CD4-positive, alpha-beta T cell treated with Interleukin-12 subunit alpha and Interleukin-12 subunit beta, for 1 hour (primary cell): ENCODE measurements at regions not wholly inside any gene's neighbourhood (a gene's known extent, or its start where the extent isn't known, plus 50 kb on each side); places are given as distances from the start of the nearest gene placed in this dataset.
"Not testable (repeated sequence)": the region's sequence is repeated elsewhere in the genome, so short reads cannot be mapped to it uniquely, and the experiment has no call there.

Source experiments
- DNase-seq: peaks from one replicate; pipeline ENCODE4 v3.0.0-alpha.2; 2020

DNA sequence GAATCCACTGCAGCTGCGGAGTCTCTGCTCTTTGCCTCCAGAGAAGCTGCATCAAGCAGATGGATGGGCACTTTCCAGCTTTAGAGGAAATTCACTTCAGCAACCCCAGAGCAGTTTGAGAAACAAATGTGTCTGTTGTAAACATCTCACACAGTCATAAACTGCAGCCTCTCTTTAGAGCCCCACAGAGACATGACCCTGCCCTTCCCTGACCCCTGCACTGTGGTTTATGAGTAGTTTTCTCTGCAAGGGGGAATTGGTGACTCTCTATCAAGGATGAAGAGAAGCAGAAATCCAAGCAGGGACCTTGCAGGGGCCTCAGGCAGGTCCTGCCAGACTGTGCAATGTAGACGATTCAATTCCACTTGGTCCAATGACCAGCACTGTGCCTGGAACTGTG is 160.2 kb downstream of the SH2D4B start:
- DNase-seq, result no peak

DNA sequence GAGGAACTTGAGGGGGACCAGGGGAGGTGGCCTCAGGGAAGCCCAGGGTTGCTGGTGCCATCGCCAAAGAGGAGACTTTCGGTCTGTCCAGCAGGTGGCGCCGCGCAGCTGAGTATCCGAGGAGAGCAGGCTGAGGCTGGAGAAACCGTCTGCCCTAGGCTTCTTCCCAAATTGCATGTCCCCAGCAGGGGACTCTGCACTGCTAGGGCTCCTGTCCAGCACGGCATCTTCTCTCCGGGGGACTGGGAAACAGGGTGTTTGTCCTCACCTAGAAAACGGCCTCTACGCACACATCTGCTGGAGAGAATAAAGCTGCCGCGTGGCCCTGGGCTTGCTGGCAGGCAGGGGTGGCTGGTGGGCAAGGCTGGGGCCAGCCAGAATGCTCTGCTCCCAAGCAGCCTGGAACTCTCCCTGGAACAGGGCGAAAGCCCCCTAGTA is 161.9 kb downstream of the SH2D4B start:
- DNase-seq, result peak; percentile 51

DNA sequence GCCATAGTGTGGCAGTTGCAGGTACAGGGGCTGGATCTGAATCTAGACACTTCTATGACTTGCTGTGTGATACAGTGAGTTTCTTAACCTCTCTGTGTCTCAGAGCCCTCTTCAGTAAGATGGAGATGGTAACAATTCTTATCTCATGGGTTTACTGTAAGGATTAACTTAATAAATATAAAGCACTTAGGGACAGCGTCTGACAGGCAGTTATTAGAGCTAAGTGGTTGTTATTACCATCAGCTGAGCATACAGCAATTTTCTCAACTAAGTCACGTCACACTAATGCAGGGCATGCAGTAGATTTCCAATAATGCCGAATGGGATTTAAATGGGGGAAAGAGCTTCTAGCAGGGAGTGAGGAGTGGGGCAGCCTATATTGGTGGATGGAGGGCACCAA is 162.6 kb downstream of the SH2D4B start:
- DNase-seq, result no peak

DNA sequence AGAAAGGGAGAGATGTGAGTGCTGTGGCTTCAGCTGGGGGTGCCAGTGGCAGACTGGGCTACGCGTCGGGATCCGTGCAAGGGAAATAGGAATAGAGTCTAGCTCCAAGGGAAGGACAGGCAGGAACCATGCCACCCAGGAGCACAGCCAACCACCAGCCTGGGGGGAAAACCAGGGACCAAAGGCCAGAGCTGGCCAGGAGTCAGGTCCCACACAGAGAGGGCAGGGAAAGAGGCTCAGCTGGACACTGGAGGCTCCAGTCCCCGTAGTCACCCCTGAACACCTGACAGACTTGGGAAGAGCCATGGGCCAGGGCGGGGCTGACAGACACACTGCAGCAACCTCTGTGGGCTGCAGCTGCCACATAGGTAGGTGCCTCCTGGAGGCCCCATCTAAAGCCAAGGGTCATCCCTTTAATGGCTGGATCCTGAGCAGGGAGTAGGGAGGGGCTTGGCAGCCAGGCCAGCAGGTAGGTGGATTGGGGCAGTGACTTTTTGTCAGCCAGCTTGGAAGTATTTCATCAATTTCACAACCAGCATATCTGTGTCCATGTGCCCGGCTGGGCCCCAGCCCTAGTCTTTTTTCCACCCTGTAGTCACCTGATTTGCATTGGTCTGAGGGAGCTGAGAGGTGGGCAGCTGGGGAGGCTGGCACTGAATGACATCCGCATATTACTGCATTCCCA is 163.2 kb downstream of the SH2D4B start:
- DNase-seq, result no peak

DNA sequence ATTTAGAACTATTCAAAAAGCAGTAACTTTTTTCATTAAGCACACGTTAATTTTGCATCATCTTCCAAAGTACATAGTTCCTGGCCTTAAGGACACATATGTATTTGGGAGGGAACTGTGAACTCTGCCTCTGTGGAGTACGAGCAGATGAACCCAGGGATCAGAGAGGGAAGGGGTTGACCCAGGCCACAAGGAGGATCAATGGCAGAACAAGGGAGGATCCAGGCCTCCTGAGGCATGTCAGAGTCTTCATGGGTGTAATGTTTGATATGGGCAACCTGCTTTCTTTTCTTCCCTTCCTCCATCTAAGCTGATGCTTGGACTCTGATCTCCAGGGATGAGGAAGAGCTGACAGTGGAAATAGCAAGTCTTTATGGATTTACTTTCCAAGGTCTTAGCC is 164.0 kb downstream of the SH2D4B start:
- no peak for DNase-seq

GRCh38 chr10:80702143-80702542 is 164.4 kb downstream of the SH2D4B start:
- no peak for DNase-seq

GRCh38 chr10:80705899-80706298 is 168.2 kb downstream of the SH2D4B start:
- DNase-seq, result no peak

DNA sequence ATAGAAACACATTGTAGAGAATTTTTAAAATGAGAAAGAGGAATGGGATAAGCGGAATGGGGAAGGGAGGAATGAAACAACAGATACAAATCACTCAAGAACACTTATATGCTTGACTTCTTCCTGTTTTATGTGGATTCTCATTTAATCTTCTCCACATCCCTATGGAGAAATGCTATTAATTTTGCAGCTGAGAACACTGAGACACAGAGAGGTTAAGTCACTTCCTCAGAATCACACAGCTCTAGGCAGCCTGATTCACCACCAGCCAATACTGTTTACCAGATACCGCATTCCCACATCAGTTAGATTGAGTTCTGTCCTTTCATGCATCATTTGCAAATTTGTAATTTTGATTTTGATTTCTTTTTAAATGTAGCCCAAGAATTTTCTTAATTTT is 170.5 kb downstream of the SH2D4B start:
- no peak for DNase-seq

DNA sequence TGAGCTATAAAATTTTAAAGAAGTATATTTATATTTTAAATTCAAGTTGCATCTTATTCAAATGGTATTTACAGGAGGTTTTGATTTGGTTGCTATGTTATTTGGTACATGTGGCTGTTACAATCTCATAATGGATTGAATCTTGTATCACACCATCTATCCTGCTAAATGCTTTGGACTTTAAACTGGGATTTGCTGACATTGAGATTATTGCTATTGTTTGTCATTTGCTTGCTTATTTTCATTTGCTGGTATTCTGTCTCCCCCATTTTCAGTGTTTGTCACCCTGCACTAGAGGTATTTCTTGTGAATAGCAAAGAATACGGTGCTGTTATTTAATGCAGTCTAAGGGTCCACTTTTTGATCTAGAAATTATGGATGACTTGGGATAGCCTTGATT is 171.1 kb downstream of the SH2D4B start:
- no peak for DNase-seq

GRCh38 chr10:80709866-80710265 is 172.2 kb downstream of the SH2D4B start:
- DNase-seq, result no peak

- DNase-seq, result no peak
These were observed 175.8 kb downstream of the SH2D4B start for GRCh38 chr10:80713398-80713928.

- DNase-seq, result no peak
These were observed 176.9 kb downstream of the SH2D4B start for GRCh38 chr10:80714566-80714965.

- DNase-seq, result no peak
These were observed 180.3 kb downstream of the SH2D4B start for GRCh38 chr10:80718024-80718423.

DNA sequence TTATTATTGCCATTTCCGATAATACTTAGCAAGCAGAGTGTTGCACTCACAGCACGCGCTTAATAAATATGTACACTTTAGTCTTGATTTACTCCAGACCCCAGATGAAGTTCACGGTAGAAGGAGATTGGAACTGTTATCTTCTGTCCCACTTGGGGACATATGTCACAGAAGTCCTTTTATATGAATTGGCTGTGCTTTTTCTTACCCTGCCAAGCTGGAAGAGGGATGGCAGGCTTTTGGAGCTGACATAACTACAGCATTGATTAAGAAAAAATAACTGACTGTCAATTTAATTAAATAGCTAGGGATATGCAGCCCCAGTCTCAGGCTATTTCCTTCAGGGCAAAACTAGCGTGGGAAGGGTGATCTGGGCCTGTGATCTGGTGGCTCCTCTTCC is 182.2 kb downstream of the SH2D4B start:
- no peak for DNase-seq

DNA sequence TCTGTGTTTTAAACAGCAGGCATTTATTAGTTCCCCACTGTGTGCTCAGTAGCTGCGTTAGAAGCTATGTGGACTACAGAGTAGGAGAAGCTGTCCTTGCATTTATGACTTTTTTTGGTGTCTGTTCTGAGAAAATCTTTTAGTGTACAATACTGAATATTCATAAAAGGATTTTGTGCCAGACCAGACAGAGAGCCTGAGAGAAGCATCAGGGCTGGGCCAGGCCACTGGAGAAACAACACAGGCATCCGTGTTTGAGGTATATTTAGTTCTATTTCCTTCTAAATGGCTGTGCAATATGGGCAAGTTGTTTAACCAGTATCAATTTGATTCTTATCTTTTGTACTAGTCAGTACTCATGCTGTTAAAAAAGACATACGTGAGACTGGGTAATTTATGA is 182.8 kb downstream of the SH2D4B start:
- no peak for DNase-seq

DNA sequence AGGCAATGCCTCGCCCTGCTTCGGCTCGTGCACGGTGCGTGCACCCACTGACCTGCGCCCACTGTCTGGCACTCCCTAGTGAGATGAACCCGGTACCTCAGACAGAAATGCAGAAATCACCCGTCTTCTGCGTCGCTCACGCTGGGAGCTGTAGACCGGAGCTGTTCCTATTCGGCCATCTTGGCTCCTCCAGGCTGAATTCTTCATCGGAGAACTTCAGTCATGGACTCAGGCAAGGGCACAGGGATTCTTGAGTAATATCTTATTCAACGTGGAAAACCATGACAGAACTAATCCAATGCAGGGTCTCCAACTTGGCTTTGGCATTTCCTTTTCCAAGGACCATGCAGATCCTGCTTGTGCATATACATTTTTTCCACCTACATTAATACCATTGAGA is 190.7 kb downstream of the SH2D4B start:
- DNase-seq, result not testable (repeated sequence)

- no peak for DNase-seq
These were observed 192.2 kb downstream of the SH2D4B start for GRCh38 chr10:80729896-80730295.

DNA sequence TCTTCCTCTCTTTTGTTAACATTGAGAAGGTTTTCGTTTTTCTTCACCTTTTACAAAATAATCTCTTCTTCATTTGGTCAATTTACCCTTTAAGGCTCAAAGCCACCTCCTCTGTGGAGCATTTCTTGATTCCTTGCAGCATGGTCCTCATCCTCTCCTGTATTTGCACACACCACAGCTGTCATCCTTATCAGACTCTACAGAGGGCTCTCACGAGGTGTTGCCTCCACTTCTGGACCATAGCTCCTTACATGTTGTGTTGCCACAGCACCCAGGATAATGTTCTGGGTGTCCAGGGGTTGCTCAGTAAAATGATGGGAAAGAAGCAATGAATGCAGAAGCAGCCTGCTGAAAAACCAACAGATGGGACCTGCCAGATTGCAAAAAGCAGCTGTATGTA is 192.8 kb downstream of the SH2D4B start:
- DNase-seq, result no peak

GRCh38 chr10:80734589-80734988 is 196.9 kb downstream of the SH2D4B start:
- no peak for DNase-seq

DNA sequence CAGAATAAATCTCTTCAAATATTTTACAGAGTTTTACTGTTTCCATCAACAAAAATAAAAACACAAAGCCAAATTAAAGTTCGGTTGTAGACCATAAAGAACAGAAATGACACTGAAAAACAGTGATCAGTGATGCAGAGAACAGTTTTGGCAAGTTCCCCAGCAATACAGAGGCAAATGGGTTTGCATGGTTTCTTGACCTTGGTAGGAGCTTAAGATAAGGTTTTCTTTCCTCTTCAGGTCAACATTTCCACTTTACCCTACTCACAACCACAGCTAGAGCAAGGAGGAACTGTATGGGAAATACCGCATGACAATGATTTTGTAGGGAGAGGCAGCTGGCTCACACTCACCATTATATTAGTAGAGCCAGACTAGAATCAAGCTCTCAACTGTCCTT is 199.5 kb downstream of the SH2D4B start:
- DNase-seq, result no peak

DNA sequence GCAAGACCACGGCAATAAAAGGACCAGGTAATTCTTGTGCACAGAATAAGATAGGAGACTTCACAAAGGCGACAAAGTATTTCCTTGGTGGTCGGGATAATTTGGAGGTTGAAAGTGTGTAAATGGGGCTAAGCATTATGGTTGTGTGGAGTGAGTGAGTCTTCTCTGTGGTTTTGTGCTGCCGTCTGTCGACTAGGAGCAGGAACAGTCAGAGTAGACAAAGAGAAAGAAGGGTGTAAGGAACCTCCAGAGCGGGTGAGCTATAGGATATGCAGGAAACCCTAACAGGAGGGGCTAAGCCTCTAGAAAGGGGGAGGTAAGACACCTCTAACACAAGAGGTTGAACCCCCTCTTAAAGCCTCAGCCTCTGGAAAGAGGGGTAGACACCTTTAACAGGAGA is 201.6 kb downstream of the SH2D4B start:
- DNase-seq, result no peak

- no peak for DNase-seq
These were observed 202.4 kb downstream of the SH2D4B start for GRCh38 chr10:80739963-80740715.

GRCh38 chr10:80741278-80741677 is 203.6 kb downstream of the SH2D4B start:
- DNase-seq, result no peak

- no peak for DNase-seq
These were observed 212.6 kb downstream of the SH2D4B start for GRCh38 chr10:80750268-80750667.
